ENCODE measurements at regions not wholly inside any gene's neighbourhood (a gene's known extent, or its start where the extent isn't known, plus 50 kb on each side); places are given as distances from the start of the nearest gene placed in this dataset.

DNA sequence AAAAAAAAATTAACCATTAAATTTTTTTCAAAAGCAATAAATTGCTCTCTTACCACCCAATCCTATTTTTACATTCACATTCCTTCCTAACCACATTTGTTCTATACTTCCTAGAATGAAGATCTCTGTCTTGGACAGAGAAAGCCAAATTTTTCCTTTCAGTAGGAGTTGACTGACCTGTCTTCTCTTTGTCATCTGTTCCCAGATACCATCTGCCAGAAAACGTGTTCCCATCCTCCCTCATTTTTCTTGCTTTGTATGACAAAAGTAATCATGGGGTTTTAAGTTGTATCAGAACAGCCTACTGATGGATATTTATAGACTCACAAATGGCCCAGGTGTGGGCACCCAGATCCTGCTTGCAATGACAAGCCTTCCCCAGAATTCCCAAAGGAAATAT is 182.1 kb downstream of the CYP26B1 start (continued):
- TF ChIP-seq FOXM1 (IDR thresholded peaks at IDR 0.05; ENCODE audit: low read depth) (no peak), RAD21 (IDR thresholded peaks at IDR 0.05; ENCODE audit: low read length) (no peak), FOSL2 (IDR thresholded peaks at IDR 0.05; ENCODE audit: borderline replicate concordance, low read depth) (no peak), SMC3 (IDR thresholded peaks at IDR 0.05; ENCODE audit: low read depth, low read length) (no peak), TCF12 (IDR thresholded peaks at IDR 0.05) (no peak), RXRA (IDR thresholded peaks at IDR 0.05; ENCODE audit: borderline replicate concordance, low read depth) (no peak)
- TF ChIP-seq, protein P1, sequence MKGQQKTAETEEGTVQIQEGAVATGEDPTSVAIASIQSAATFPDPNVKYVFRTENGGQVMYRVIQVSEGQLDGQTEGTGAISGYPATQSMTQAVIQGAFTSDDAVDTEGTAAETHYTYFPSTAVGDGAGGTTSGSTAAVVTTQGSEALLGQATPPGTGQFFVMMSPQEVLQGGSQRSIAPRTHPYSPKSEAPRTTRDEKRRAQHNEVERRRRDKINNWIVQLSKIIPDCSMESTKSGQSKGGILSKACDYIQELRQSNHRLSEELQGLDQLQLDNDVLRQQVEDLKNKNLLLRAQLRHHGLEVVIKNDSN (IDR thresholded peaks at IDR 0.05; ENCODE audit: borderline replicate concordance, low read depth) = no peak

DNA sequence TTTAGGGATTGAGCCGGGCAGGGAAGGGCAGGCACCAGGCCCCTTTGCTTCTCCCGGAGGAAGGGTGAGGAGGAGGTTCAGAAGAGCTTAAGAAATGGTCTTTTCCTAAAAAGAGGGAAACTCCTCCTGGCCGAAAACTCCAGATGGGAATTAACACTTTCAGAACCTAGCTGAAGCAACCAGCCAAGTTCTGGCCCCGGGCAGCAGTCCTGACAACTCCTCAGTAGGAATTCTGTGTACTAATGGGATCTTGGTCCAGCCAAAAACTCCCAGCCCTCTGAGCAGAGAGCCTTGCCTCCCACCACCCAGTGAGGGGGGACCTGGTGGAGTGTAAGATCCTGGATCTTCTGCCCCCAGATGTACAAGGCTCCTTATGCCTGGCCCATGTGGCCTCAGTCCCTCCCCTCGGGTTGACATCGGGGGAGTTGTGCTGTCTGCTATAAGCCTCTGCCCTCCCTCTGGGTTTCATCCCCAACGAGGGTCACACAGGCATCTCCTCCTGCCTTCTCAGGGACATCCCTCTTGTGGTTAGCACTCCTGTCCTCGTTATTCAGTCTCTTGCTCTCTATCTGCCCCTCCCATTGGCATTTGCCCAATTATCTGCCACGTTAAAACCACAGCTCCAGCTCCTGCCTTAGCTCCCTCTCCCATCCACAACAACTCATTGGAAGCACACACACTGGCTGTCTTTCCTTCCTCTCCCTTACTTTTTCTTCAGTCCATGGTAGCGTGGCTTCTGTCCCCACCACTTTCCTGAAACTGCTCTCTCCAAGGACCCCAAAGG is 184.6 kb downstream of the CYP26B1 start:
- no peaks in the 10 kb centered on the region for H3K9me3 ChIP-seq
- 12% methylated on average over 9 of the region's 10 CpGs for WGBS (ENCODE audit: low lambda C conversion rate)
- CTCF ChIA-PET = no interaction called here
- no peak for DNase-seq
- POLR2A ChIA-PET = no interaction called here
- H4K20me1 ChIP-seq (ENCODE audit: insufficient read depth) = no peaks in the 10 kb centered on the region
- H3K79me2 ChIP-seq (ENCODE audit: insufficient read depth) = no peaks in the 10 kb centered on the region
- no peak overlapping the region for H3K4me3 ChIP-seq (ENCODE audit: low read depth in 2 of 2, low read length in 1 of 2)
- H3K9me2 ChIP-seq = no peaks in the 10 kb centered on the region
- no peaks in the 10 kb centered on the region for H3K36me3 ChIP-seq (replicated peaks in 1 of 2; ENCODE audit: control insufficient read depth in 1 of 2, insufficient read depth in 2 of 2, low read length in 1 of 2)
- H3K9ac ChIP-seq = no peak overlapping the region
- no peak overlapping the region for H2AFZ ChIP-seq (ENCODE audit: low read depth)
- H3K4me2 ChIP-seq = no peak overlapping the region
- TF ChIP-seq EZH2phosphoT487 (IDR thresholded peaks at IDR 0.05; ENCODE audit: borderline replicate concordance, low read depth) (no peak), YY1 (IDR thresholded peaks at IDR 0.05; ENCODE audit: low read depth) (no peak), NFIC (IDR thresholded peaks at IDR 0.05; ENCODE audit: borderline replicate concordance) (no peak), FOSL2 (IDR thresholded peaks at IDR 0.05; ENCODE audit: borderline replicate concordance, low read depth) (no peak), MEF2A (IDR thresholded peaks at IDR 0.05; ENCODE audit: borderline replicate concordance, low read depth) (no peak), TEAD4 (IDR thresholded peaks at IDR 0.05; ENCODE audit: borderline replicate concordance, insufficient read depth) (no peak), FOXM1 (IDR thresholded peaks at IDR 0.05; ENCODE audit: low read depth) (no peak), GABPA (IDR thresholded peaks at IDR 0.05; ENCODE audit: low read depth) (no peak)
- TF ChIP-seq, protein P2, sequence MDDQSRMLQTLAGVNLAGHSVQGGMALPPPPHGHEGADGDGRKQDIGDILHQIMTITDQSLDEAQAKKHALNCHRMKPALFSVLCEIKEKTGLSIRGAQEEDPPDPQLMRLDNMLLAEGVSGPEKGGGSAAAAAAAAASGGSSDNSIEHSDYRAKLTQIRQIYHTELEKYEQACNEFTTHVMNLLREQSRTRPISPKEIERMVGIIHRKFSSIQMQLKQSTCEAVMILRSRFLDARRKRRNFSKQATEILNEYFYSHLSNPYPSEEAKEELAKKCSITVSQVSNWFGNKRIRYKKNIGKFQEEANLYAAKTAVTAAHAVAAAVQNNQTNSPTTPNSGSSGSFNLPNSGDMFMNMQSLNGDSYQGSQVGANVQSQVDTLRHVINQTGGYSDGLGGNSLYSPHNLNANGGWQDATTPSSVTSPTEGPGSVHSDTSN (IDR thresholded peaks at IDR 0.05) = no peak
- TF ChIP-seq, protein P1 (IDR thresholded peaks at IDR 0.05; ENCODE audit: borderline replicate concordance, low read depth) = no peak
- TF ChIP-seq, protein P3, sequence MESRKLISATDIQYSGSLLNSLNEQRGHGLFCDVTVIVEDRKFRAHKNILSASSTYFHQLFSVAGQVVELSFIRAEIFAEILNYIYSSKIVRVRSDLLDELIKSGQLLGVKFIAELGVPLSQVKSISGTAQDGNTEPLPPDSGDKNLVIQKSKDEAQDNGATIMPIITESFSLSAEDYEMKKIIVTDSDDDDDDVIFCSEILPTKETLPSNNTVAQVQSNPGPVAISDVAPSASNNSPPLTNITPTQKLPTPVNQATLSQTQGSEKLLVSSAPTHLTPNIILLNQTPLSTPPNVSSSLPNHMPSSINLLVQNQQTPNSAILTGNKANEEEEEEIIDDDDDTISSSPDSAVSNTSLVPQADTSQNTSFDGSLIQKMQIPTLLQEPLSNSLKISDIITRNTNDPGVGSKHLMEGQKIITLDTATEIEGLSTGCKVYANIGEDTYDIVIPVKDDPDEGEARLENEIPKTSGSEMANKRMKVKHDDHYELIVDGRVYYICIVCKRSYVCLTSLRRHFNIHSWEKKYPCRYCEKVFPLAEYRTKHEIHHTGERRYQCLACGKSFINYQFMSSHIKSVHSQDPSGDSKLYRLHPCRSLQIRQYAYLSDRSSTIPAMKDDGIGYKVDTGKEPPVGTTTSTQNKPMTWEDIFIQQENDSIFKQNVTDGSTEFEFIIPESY (IDR thresholded peaks at IDR 0.05; ENCODE audit: borderline replicate concordance, low read depth) = no peak
- TF ChIP-seq, protein P4, sequence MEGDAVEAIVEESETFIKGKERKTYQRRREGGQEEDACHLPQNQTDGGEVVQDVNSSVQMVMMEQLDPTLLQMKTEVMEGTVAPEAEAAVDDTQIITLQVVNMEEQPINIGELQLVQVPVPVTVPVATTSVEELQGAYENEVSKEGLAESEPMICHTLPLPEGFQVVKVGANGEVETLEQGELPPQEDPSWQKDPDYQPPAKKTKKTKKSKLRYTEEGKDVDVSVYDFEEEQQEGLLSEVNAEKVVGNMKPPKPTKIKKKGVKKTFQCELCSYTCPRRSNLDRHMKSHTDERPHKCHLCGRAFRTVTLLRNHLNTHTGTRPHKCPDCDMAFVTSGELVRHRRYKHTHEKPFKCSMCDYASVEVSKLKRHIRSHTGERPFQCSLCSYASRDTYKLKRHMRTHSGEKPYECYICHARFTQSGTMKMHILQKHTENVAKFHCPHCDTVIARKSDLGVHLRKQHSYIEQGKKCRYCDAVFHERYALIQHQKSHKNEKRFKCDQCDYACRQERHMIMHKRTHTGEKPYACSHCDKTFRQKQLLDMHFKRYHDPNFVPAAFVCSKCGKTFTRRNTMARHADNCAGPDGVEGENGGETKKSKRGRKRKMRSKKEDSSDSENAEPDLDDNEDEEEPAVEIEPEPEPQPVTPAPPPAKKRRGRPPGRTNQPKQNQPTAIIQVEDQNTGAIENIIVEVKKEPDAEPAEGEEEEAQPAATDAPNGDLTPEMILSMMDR (IDR thresholded peaks at IDR 0.05) = no peak
- no peak overlapping the region for H3K27ac ChIP-seq (ENCODE audit: low read depth in 2 of 2, low read length in 1 of 2)
- no peaks in the 10 kb centered on the region for H3F3A ChIP-seq (replicated peaks; ENCODE audit: insufficient read depth)
- no peaks in the 10 kb centered on the region for H3K4me1 ChIP-seq (ENCODE audit: control insufficient read depth in 1 of 2, insufficient read depth in 2 of 2, low read depth in 1 of 2, low read length in 1 of 2)
- no peaks in the 10 kb centered on the region; the same call in 1 of the 2 replicates for H3K27me3 ChIP-seq (ENCODE audit: insufficient read depth)

Measured in SK-N-SH (cell line).